H1 (cell line): ENCODE measurements at regions not wholly inside any gene's neighbourhood (a gene's known extent, or its start where the extent isn't known, plus 50 kb on each side); places are given as distances from the start of the nearest gene placed in this dataset.

Source experiments
- CTCF ChIA-PET: fragments of 300-600 bp; sonication (Branson Sonifier 250); formaldehyde crosslinking; loops from one replicate; lab custom pipeline; 2021; ENCODE audit not compliant: partially characterized antibody; lab: Charles Lee
- POLR2A ChIA-PET: fragments of 300-600 bp; sonication (Branson Sonifier 250); formaldehyde crosslinking; loops from one replicate; lab custom pipeline; 2021; ENCODE audit warnings: inconsistent platforms; ENCODE audit not compliant: partially characterized antibody; lab: Charles Lee
- DNase-seq, 2 experiments: peaks; one replicate each; pipeline versions ENCODE4 v3.0.0 to v3.0.0-alpha.2; 2010 to 2022; ENCODE audit warnings: low spot score in 2 of 2, low read depth in 1 of 2, mixed read lengths in 1 of 2
- FAIRE-seq: peaks from 2 replicates; lab custom pipeline; 2011; peaks lifted over from hg19 to GRCh38; lab: Jason Lieb, UNC
- H2AFZ ChIP-seq: 2 replicates; pipeline ENCODE4 v1.8.1; 2012; ENCODE audit warnings: low read length, inconsistent platforms
- H2AK5ac ChIP-seq: 2 replicates; pipeline ENCODE4 v1.6.1; 2013; ENCODE audit warnings: low read depth, low read length
- H2BK120ac ChIP-seq: replicated peaks from 2 replicates; pipeline ENCODE3; 2013; ENCODE audit warnings: low read depth, low read length, inconsistent platforms
- H2BK12ac ChIP-seq: 2 replicates; pipeline ENCODE4 v1.6.1; 2013; ENCODE audit warnings: low read depth, low read length
- H2BK15ac ChIP-seq: 2 replicates; pipeline ENCODE4 v1.6.1; 2013; ENCODE audit warnings: low read length
- H2BK20ac ChIP-seq: 2 replicates; pipeline ENCODE4 v1.6.1; 2013; ENCODE audit warnings: low read length
- H2BK5ac ChIP-seq: 2 replicates; pipeline ENCODE4 v1.6.1; 2013; ENCODE audit warnings: low read depth, low read length
- H3K14ac ChIP-seq: 2 replicates; pipeline ENCODE4 v1.6.1; 2013; ENCODE audit warnings: inconsistent platforms; ENCODE audit not compliant: insufficient read length
- H3K18ac ChIP-seq: 2 replicates; pipeline ENCODE4 v1.6.1; 2013; ENCODE audit warnings: low read length; ENCODE audit errors: extremely low read depth
- H3K23ac ChIP-seq: 2 replicates; pipeline ENCODE4 v1.6.1; 2013; ENCODE audit warnings: inconsistent platforms; ENCODE audit not compliant: insufficient read length
- H3K23me2 ChIP-seq: 2 replicates; pipeline ENCODE4 v1.6.1; 2013; ENCODE audit warnings: low read depth, low read length
- H3K27ac ChIP-seq: 2 replicates; pipeline ENCODE4 v1.6.1; 2011; ENCODE audit warnings: low read depth, low read length, inconsistent platforms
- H3K27me3 ChIP-seq, 4 experiments: replicated peaks in 1 of 4; 1 replicate in 1 of 4; 2 replicates in 3 of 4; pipeline versions ENCODE4 v1.6.1 to v1.8.1; 2011 to 2013; ENCODE audit warnings: low read length in 3 of 4, mild to moderate bottlenecking in 3 of 4, inconsistent platforms in 2 of 4, mixed read lengths in 2 of 4, moderate library complexity in 1 of 4; ENCODE audit not compliant: control insufficient read depth in 3 of 4, insufficient read depth in 3 of 4; ENCODE audit errors: extremely low read depth in 1 of 4
- H3K36me3 ChIP-seq, 4 experiments: 2 replicates each; pipeline versions ENCODE4 v1.6.1 to v1.8.1; 2011 to 2013; ENCODE audit warnings: mild to moderate bottlenecking in 4 of 4, low read length in 3 of 4, moderate library complexity in 2 of 4, control low read depth in 1 of 4, inconsistent platforms in 1 of 4; ENCODE audit not compliant: insufficient read depth in 4 of 4, control insufficient read depth in 2 of 4
- H3K4ac ChIP-seq: replicated peaks from 2 replicates; pipeline ENCODE3; 2013; ENCODE audit warnings: low read length, low read depth, mixed read lengths, inconsistent platforms; ENCODE audit not compliant: insufficient read length
- H3K4me1 ChIP-seq, 4 experiments: replicated peaks in 1 of 4; 1 replicate in 1 of 4; 2 replicates in 3 of 4; pipeline versions ENCODE4 v1.6.1 to v1.8.1; 2011 to 2013; ENCODE audit warnings: low read length in 3 of 4, inconsistent platforms in 2 of 4, mixed read lengths in 1 of 4; ENCODE audit not compliant: insufficient read depth in 4 of 4, control insufficient read depth in 3 of 4
- H3K4me2 ChIP-seq, 2 experiments: 2 replicates each; pipeline versions ENCODE4 v1.6.1 to v1.8.1; 2011 to 2013; ENCODE audit warnings: low read depth in 2 of 2, low read length in 2 of 2, control low read depth in 1 of 2, inconsistent platforms in 1 of 2, mild to moderate bottlenecking in 1 of 2; ENCODE audit not compliant: insufficient read depth in 1 of 2
- H3K4me3 ChIP-seq, 4 experiments: fragments of 200-600, 300-600 bp in 1 of 4; sonication (generic), shearing (Covaris generic), sonication (Bioruptor Twin) in 1 of 4; 2 replicates each; pipeline versions ENCODE4 v1.5.1 to v1.8.1; 2011 to 2016; ENCODE audit warnings: low read length in 4 of 4, low read depth in 3 of 4, control low read depth in 2 of 4, inconsistent platforms in 2 of 4, mild to moderate bottlenecking in 2 of 4, mixed read lengths in 1 of 4, moderate library complexity in 1 of 4; ENCODE audit not compliant: insufficient read depth in 2 of 4; ENCODE audit errors: extremely low read depth in 1 of 4
- H3K56ac ChIP-seq: replicated peaks from 2 replicates; pipeline ENCODE3; 2013; ENCODE audit warnings: low read depth, mild to moderate bottlenecking, mixed read lengths, low read length, inconsistent platforms; ENCODE audit not compliant: insufficient read length
- H3K79me1 ChIP-seq: 2 replicates; pipeline ENCODE4 v1.6.1; 2013; ENCODE audit warnings: low read depth, low read length, control low read depth
- H3K79me2 ChIP-seq, 2 experiments: 2 replicates each; pipeline versions ENCODE4 v1.6.1 to v1.8.1; 2012 to 2013; ENCODE audit warnings: low read length in 2 of 2, mild to moderate bottlenecking in 2 of 2, inconsistent platforms in 1 of 2; ENCODE audit not compliant: insufficient read depth in 2 of 2, control insufficient read depth in 1 of 2
- H3K9ac ChIP-seq, 4 experiments: replicated peaks in 1 of 4; 1 replicate in 1 of 4; 2 replicates in 3 of 4; pipeline versions ENCODE4 v1.6.1 to v1.8.1; 2011 to 2013; ENCODE audit warnings: low read depth in 3 of 4, low read length in 3 of 4, control low read depth in 2 of 4, mild to moderate bottlenecking in 2 of 4, moderate library complexity in 2 of 4, inconsistent platforms in 1 of 4; ENCODE audit errors: extremely low read depth in 1 of 4
- H3K9me3 ChIP-seq, 2 experiments: 2 replicates each; pipeline versions ENCODE4 v1.6.1 to v1.8.1; 2012 to 2013; ENCODE audit warnings: mild to moderate bottlenecking in 2 of 2, moderate library complexity in 2 of 2, control low read depth in 1 of 2, inconsistent platforms in 1 of 2, low read depth in 1 of 2, low read length in 1 of 2, mixed read lengths in 1 of 2; ENCODE audit not compliant: insufficient read depth in 2 of 2
- H4K20me1 ChIP-seq, 2 experiments: replicated peaks in 1 of 2; 2 replicates each; pipeline versions ENCODE3 to v1.8.1; 2011 to 2013; ENCODE audit warnings: inconsistent platforms in 2 of 2, low read length in 2 of 2, mild to moderate bottlenecking in 1 of 2; ENCODE audit not compliant: insufficient read depth in 2 of 2, control insufficient read depth in 1 of 2
- H4K5ac ChIP-seq: 2 replicates; pipeline ENCODE4 v1.6.1; 2013; ENCODE audit warnings: low read length, low read depth, mixed read lengths, inconsistent platforms; ENCODE audit not compliant: insufficient read length
- H4K8ac ChIP-seq: 2 replicates; pipeline ENCODE4 v1.8.0; 2013; ENCODE audit warnings: mild to moderate bottlenecking, moderate library complexity, low read length, inconsistent platforms; ENCODE audit not compliant: insufficient read depth; ENCODE audit errors: extremely low read depth
- H4K91ac ChIP-seq: replicated peaks from 2 replicates; pipeline ENCODE3; 2013; ENCODE audit warnings: low read length, mixed read lengths, inconsistent platforms; ENCODE audit not compliant: insufficient read length
- ASH2L ChIP-seq: fragments of 200-600, 300-600 bp; sonication (generic); IDR thresholded peaks from one replicate; pipeline ENCODE4 v1.7.1; 2017; ENCODE audit warnings: low read length
- CBX5 ChIP-seq: fragments of 300-800, 300-1000 bp; sonication (generic); IDR thresholded peaks from 2 replicates; pipeline ENCODE4 v1.7.1; 2016; ENCODE audit warnings: antibody characterized with exemption, low read length, low read depth
- JUN ChIP-seq: IDR thresholded peaks from 2 replicates; pipeline ENCODE4 v1.6.1; 2011; ENCODE audit warnings: low read depth, mild to moderate bottlenecking, improper control_type of control experiment, low read length
- KDM1A ChIP-seq: fragments of 200-600, 300-600 bp; sonication (generic); IDR thresholded peaks from 2 replicates; pipeline ENCODE4 v1.7.1; 2016; ENCODE audit warnings: mild to moderate bottlenecking, low read length, borderline replicate concordance
- MAFK ChIP-seq: IDR thresholded peaks from 2 replicates; pipeline ENCODE4 v1.6.1; 2012; ENCODE audit warnings: low read depth, mild to moderate bottlenecking, improper control_type of control experiment, low read length
- POU5F1 ChIP-seq: IDR thresholded peaks from 2 replicates; pipeline ENCODE4 v1.6.1; 2011; ENCODE audit warnings: low read depth, mild to moderate bottlenecking, low read length, moderate library complexity
- RNF2 ChIP-seq: fragments of 200-900, 300-1000 bp; sonication (generic); IDR thresholded peaks from 2 replicates; pipeline ENCODE4 v1.7.1; 2016; ENCODE audit warnings: borderline replicate concordance, low read depth, mild to moderate bottlenecking, antibody characterized with exemption, low read length; ENCODE audit not compliant: poor library complexity, severe bottlenecking; ENCODE audit errors: missing control alignments
- SP2 ChIP-seq: IDR thresholded peaks from 2 replicates; pipeline ENCODE4 v1.6.1; 2012; ENCODE audit warnings: mild to moderate bottlenecking, low read length, inconsistent platforms
- TBP ChIP-seq: IDR thresholded peaks from 2 replicates; pipeline ENCODE4 v1.6.1; 2011; ENCODE audit warnings: low read depth, low read length, improper control_type of control experiment
- WGBS, 2 experiments: shearing (Covaris generic) in 1 of 2; methylation state at CpG; one replicate each; pipeline versions ENCODE4 v1.1.6 to v1.1.7; 2013 to 2015; ENCODE audit warnings: low lambda C conversion rate in 2 of 2, mixed read lengths in 2 of 2, inconsistent platforms in 1 of 2, low coverage in 1 of 2, missing lambda C conversion rate in 1 of 2; ENCODE audit not compliant: insufficient replicate concordance in 2 of 2, insufficient coverage in 1 of 2, insufficient read length in 1 of 2; ENCODE audit errors: extremely low coverage in 1 of 2, missing lambda C conversion rate in 1 of 2; 5-methylcytosine and 5-hydroxymethylcytosine counted together
- TF ChIP-seq, protein P1 (sequence below), 3 experiments: IDR thresholded peaks; 1 replicate in 2 of 3; 2 replicates in 1 of 3; pipeline versions ENCODE4 v1.5.1 to v1.6.1; 2011; ENCODE audit warnings: low read length in 3 of 3, mild to moderate bottlenecking in 3 of 3, inconsistent platforms in 2 of 3, low read depth in 1 of 3, moderate library complexity in 1 of 3; ENCODE audit not compliant: insufficient read depth in 1 of 3; ENCODE audit errors: control extremely low read depth in 1 of 3

DNA sequence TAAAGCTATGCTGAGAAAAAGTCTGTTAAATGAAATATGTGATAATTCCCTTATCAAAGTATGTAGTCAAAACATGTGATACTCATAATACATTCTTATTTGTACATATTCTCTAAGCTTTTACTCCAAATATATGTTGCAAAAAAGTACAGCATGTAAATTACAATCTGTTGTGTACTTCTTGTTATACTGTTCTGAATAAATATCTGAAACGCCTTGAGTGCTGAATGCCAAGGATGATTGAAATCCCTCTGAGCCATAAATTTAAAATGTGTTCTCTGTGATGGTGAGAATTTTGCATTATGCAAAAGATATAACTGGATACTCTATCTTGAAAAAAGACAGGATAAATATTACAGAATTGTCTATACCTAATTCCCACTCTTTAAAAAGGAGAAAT is 1128.0 kb downstream of the STPG2 start:
- DNase-seq (no peak), FAIRE-seq (no peak)
- WGBS, 2 experiments, result 87% methylated on average over 1 of the region's 1 CpG; no CpG with 5 or more reads in 1 of the 2 experiments
- POLR2A ChIA-PET, result no interaction called here
- no peak overlapping the region for H3K4me2 ChIP-seq
- TF ChIP-seq, protein P1, sequence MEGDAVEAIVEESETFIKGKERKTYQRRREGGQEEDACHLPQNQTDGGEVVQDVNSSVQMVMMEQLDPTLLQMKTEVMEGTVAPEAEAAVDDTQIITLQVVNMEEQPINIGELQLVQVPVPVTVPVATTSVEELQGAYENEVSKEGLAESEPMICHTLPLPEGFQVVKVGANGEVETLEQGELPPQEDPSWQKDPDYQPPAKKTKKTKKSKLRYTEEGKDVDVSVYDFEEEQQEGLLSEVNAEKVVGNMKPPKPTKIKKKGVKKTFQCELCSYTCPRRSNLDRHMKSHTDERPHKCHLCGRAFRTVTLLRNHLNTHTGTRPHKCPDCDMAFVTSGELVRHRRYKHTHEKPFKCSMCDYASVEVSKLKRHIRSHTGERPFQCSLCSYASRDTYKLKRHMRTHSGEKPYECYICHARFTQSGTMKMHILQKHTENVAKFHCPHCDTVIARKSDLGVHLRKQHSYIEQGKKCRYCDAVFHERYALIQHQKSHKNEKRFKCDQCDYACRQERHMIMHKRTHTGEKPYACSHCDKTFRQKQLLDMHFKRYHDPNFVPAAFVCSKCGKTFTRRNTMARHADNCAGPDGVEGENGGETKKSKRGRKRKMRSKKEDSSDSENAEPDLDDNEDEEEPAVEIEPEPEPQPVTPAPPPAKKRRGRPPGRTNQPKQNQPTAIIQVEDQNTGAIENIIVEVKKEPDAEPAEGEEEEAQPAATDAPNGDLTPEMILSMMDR (IDR thresholded peaks at IDR 0.05; ENCODE audit: control extremely low read depth in 1 of 3, insufficient read depth in 1 of 3, low read depth in 1 of 3, low read length in 3 of 3), result no peak
- TF ChIP-seq MAFK (no peak), SP2 (no peak), JUN (no peak), TBP (no peak), POU5F1 (no peak), KDM1A (no peak), CBX5 (no peak), RNF2 (no peak), ASH2L (no peak)
- H3K23ac ChIP-seq, result no peak overlapping the region
- no peak overlapping the region for H2AK5ac ChIP-seq
- no peak overlapping the region for H2AFZ ChIP-seq
- no peaks in the 10 kb centered on the region for H3K79me2 ChIP-seq
- no peaks in the 10 kb centered on the region for H3K4me1 ChIP-seq
- H2BK5ac ChIP-seq, result no peak overlapping the region
- H2BK15ac ChIP-seq, result no peak overlapping the region
- H3K9ac ChIP-seq, result no peak overlapping the region
- H4K5ac ChIP-seq, result no peak overlapping the region
- H4K20me1 ChIP-seq, result no peaks in the 10 kb centered on the region
- H3K18ac ChIP-seq, result no peak overlapping the region
- no peak overlapping the region for H3K56ac ChIP-seq
- H4K91ac ChIP-seq, result no peak overlapping the region
- H3K27ac ChIP-seq, result no peak overlapping the region
- H3K4me3 ChIP-seq, result no peak overlapping the region
- no peak overlapping the region for H2BK12ac ChIP-seq
- no peak overlapping the region for H3K4ac ChIP-seq
- no peaks in the 10 kb centered on the region for H3K79me1 ChIP-seq
- no peak overlapping the region for H4K8ac ChIP-seq
- no peak overlapping the region for H2BK20ac ChIP-seq
- H3K14ac ChIP-seq, result no peak overlapping the region
- H2BK120ac ChIP-seq, result no peak overlapping the region
- H3K9me3 ChIP-seq, result no peaks in the 10 kb centered on the region; a peak in 1 of 4 replicates
- H3K27me3 ChIP-seq, result no peaks in the 10 kb centered on the region
- no peaks in the 10 kb centered on the region for H3K36me3 ChIP-seq
- CTCF ChIA-PET, result interaction anchor here (1.0 kb wide), 1 partner anchor 44 kb away, joined by 3 read pairs; no protein-coding TSS in a partner anchor
- H3K23me2 ChIP-seq, result no peaks in the 10 kb centered on the region
